Upper lobe of left lung (tissue), 4 donors: ENCODE measurements at regions not wholly inside any gene's neighbourhood (a gene's known extent, or its start where the extent isn't known, plus 50 kb on each side); places are given as distances from the start of the nearest gene placed in this dataset.

Source experiments
- POLR2A ChIP-seq, 4 donors: fragments of 450-650 bp; IDR thresholded peaks; one replicate each; pipeline ENCODE4 v1.5.1; 2016 to 2017; ENCODE audit warnings: antibody characterized with exemption in 4 of 4, mild to moderate bottlenecking in 2 of 4
- TF ChIP-seq, protein P1 (sequence below), 6 experiments: fragments of 450-650 bp in 4 of 6; fragments of 200-600 bp in 2 of 6; sonication (generic) in 2 of 6; IDR thresholded peaks; one replicate each; pipeline ENCODE4 v1.5.1; 2016 to 2019; ENCODE audit warnings: antibody characterized with exemption in 6 of 6

DNA sequence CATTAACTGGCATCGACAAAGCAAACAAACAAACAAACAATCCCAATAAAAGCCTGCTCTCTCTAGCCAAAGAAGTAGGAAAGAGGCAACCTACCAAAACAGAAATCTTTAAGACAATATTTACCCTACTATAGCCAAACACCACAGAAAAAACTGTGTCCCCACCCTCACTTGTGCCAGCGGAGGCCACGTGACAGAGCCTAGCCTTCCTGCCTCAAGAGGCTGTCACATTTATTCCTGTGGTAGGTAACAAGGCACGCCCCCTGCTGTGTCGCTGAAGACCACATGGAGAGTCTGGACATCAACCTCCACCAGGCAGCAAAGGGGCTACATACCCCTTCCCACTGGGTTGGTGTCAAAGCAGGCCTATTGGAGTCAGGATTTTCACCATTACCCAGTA is 148.1 kb downstream of the LMNTD1 start:
- no peak for TF ChIP-seq POLR2A (IDR thresholded peaks at IDR 0.05)
- TF ChIP-seq, protein P1, sequence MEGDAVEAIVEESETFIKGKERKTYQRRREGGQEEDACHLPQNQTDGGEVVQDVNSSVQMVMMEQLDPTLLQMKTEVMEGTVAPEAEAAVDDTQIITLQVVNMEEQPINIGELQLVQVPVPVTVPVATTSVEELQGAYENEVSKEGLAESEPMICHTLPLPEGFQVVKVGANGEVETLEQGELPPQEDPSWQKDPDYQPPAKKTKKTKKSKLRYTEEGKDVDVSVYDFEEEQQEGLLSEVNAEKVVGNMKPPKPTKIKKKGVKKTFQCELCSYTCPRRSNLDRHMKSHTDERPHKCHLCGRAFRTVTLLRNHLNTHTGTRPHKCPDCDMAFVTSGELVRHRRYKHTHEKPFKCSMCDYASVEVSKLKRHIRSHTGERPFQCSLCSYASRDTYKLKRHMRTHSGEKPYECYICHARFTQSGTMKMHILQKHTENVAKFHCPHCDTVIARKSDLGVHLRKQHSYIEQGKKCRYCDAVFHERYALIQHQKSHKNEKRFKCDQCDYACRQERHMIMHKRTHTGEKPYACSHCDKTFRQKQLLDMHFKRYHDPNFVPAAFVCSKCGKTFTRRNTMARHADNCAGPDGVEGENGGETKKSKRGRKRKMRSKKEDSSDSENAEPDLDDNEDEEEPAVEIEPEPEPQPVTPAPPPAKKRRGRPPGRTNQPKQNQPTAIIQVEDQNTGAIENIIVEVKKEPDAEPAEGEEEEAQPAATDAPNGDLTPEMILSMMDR (IDR thresholded peaks at IDR 0.05), result no peak
